Endodermal cell (in vitro differentiated cells): ENCODE measurements at regions not wholly inside any gene's neighbourhood (a gene's known extent, or its start where the extent isn't known, plus 50 kb on each side); places are given as distances from the start of the nearest gene placed in this dataset.

Experiments used
- DNase-seq: peaks from one replicate; pipeline ENCODE4 v3.0.0-alpha.2; 2017
- H3K27ac ChIP-seq: 2 replicates; pipeline ENCODE4 v1.5.1; 2013; ENCODE audit warnings: mild to moderate bottlenecking, low read depth, low read length, moderate library complexity
- H3K27me3 ChIP-seq: 2 replicates; pipeline ENCODE4 v1.6.1; 2013; ENCODE audit warnings: mild to moderate bottlenecking, low read length, moderate library complexity; ENCODE audit not compliant: insufficient read depth, control insufficient read depth, poor library complexity, severe bottlenecking
- H3K36me3 ChIP-seq: 2 replicates; pipeline ENCODE4 v1.7.0; 2013; ENCODE audit warnings: mild to moderate bottlenecking, low read length, moderate library complexity; ENCODE audit not compliant: control insufficient read depth, insufficient read depth
- H3K4me1 ChIP-seq: one replicate; pipeline ENCODE4 v1.7.0; 2013; ENCODE audit warnings: low read length; ENCODE audit not compliant: control insufficient read depth, insufficient read depth
- H3K4me3 ChIP-seq: 2 replicates; pipeline ENCODE4 v1.5.1; 2013; ENCODE audit warnings: mild to moderate bottlenecking, low read length, moderate library complexity
- H3K9ac ChIP-seq: 2 replicates; pipeline ENCODE4 v1.6.1; 2013; ENCODE audit warnings: mild to moderate bottlenecking, low read length, moderate library complexity; ENCODE audit not compliant: poor library complexity, severe bottlenecking; ENCODE audit errors: extremely low read depth
- H3K9me3 ChIP-seq: 2 replicates; pipeline ENCODE4 v1.6.1; 2013; ENCODE audit warnings: mild to moderate bottlenecking, low read length, moderate library complexity; ENCODE audit not compliant: control insufficient read depth
- H3K27ac Mint-ChIP-seq: 2 replicates; pipeline ENCODE4 v1.8.0; 2020; ENCODE audit warnings: mixed read lengths
- H3K27me3 Mint-ChIP-seq: 2 replicates; pipeline ENCODE4 v1.8.0; 2021; ENCODE audit warnings: mild to moderate bottlenecking, mixed read lengths; ENCODE audit not compliant: insufficient read depth
- H3K36me3 Mint-ChIP-seq: 2 replicates; pipeline ENCODE4 v1.8.0; 2020; ENCODE audit warnings: low read depth, mixed read lengths
- H3K4me1 Mint-ChIP-seq: 2 replicates; pipeline ENCODE4 v1.8.0; 2020; ENCODE audit warnings: mixed read lengths
- H3K4me3 Mint-ChIP-seq: 2 replicates; pipeline ENCODE4 v1.8.0; 2020; ENCODE audit warnings: mild to moderate bottlenecking, moderate library complexity, mixed read lengths
- H3K9me3 Mint-ChIP-seq: 2 replicates; pipeline ENCODE4 v1.8.0; 2020; ENCODE audit warnings: mild to moderate bottlenecking, mixed read lengths
- WGBS, 2 experiments: methylation state at CpG; one replicate each; pipeline versions ENCODE4 v1.1.5 to v1.1.7; 2013; ENCODE audit warnings: missing lambda C conversion rate in 2 of 2, mixed read lengths in 1 of 2; ENCODE audit not compliant: insufficient coverage in 1 of 2, insufficient read length in 1 of 2; 5-methylcytosine and 5-hydroxymethylcytosine counted together
- TF ChIP-seq, protein P1 (sequence below): fragments of 200-600 bp; sonication (generic); conservative IDR thresholded peaks from 2 replicates; pipeline ENCODE4 v1.5.0; 2021; ENCODE audit warnings: antibody characterized with exemption, mild to moderate bottlenecking

DNA sequence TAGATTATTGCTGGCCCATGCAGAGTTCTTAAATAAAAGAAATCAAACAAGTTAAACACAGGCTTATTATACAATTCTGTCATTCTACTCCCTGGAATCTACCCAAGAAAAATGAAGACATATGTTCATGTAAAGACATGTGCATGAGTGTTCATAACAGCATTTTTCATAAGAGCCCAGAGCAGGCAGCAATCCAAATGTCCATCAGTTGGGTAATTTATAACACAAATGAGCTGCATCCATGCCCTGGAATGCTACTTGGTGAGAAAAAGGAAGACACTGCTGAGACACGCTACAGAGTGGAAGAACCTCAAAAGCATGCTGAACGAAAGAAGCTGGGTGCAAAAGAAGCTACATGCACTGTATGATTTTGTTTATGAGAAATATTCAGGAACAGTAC, 342.6 kb downstream of the TCERG1L start:
- no peak overlapping the region for H3K27ac ChIP-seq
- Mint-ChIP-seq H3K27me3 (no peaks in the 10 kb centered on the region), H3K36me3 (no peaks in the 10 kb centered on the region), H3K9me3 (peaks cover 17% of the 10 kb centered on the region), H3K27ac (no peak overlapping the region), H3K4me3 (no peak overlapping the region), H3K4me1 (no peaks in the 10 kb centered on the region)
- no peaks in the 10 kb centered on the region for H3K27me3 ChIP-seq
- peak; percentile 0 for DNase-seq
- H3K4me3 ChIP-seq = no peak overlapping the region
- no peaks in the 10 kb centered on the region for H3K9me3 ChIP-seq
- H3K36me3 ChIP-seq = no peaks in the 10 kb centered on the region
- 92 to 100% methylated on average over 2 of the region's 2 CpGs for WGBS, 2 experiments
- TF ChIP-seq, protein P1, sequence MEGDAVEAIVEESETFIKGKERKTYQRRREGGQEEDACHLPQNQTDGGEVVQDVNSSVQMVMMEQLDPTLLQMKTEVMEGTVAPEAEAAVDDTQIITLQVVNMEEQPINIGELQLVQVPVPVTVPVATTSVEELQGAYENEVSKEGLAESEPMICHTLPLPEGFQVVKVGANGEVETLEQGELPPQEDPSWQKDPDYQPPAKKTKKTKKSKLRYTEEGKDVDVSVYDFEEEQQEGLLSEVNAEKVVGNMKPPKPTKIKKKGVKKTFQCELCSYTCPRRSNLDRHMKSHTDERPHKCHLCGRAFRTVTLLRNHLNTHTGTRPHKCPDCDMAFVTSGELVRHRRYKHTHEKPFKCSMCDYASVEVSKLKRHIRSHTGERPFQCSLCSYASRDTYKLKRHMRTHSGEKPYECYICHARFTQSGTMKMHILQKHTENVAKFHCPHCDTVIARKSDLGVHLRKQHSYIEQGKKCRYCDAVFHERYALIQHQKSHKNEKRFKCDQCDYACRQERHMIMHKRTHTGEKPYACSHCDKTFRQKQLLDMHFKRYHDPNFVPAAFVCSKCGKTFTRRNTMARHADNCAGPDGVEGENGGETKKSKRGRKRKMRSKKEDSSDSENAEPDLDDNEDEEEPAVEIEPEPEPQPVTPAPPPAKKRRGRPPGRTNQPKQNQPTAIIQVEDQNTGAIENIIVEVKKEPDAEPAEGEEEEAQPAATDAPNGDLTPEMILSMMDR = no peak
- H3K9ac ChIP-seq = no peak overlapping the region
- no peaks in the 10 kb centered on the region for H3K4me1 ChIP-seq

DNA sequence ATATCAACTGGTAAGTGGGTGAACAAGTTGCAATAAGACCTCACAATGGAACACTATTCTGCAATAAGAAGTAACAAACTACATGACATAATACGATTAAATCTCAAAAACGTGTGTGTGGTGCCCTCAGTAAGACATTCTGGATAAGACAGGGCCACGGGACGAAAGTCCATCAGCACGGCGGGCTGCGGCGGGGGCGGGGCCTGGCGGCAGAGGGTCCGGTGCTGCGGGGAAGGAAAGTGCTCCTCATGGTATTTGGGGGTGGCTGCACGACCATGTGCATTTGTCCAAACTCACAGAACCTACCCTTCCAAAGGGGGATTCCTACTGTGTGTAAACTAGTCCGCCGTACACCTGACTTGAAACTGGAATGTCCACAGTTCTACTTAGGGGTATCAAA, 341.8 kb downstream of the TCERG1L start:
- Histone ChIP-seq H3K36me3 (no peaks in the 10 kb centered on the region), H3K9me3 (no peaks in the 10 kb centered on the region), H3K27me3 (no peaks in the 10 kb centered on the region), H3K4me1 (no peaks in the 10 kb centered on the region), H3K9ac (no peak overlapping the region), H3K27ac (no peak overlapping the region), H3K4me3 (no peak overlapping the region)
- Mint-ChIP-seq H3K27me3 (no peaks in the 10 kb centered on the region), H3K27ac (no peak overlapping the region), H3K9me3 (peaks cover 18% of the 10 kb centered on the region), H3K4me1 (no peaks in the 10 kb centered on the region), H3K4me3 (no peak overlapping the region), H3K36me3 (no peaks in the 10 kb centered on the region)
- peak; percentile 17 for DNase-seq
- WGBS, 2 experiments = 93 to 96% methylated on average over 15 of the region's 15 CpGs
- TF ChIP-seq, protein P1 = no peak

DNA sequence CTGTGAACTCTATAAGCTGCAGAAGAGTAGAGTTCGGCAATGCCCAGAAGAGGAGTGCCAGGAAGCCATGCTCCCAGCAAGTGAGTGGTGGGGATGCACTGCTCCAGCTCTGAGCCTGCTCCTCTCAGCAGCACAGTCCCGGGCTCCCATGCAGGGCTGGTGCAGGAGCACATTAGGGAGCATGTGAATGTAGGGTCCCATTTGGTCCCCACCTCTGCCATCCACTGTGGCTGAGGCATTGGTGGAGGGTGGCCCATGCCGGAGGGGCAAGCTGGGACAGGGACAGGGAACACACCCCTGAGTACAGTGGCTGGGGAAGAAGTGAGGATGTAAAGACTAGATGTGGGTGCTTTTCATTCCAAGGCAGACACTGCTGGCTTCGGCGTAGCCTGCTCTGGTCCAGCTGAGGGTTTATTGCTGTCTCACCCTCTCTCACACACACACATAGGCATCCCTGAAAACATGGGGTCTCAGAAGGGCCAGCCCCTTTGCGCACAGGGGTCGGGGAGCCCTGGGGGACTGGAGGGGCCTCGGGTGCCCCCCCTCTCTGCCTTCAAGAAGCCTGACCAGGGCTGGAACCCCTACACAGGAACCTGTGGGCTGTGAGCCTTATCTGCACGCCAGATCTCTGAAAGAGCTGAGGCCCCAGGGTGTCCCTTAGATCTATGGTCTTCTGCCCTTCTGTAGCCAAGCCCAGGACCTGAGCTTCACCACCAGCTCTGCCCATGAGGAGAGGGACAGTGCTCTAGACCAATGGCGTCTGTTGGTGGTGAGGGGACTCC, 341.0 kb downstream of the TCERG1L start:
- H3K9ac ChIP-seq = no peak overlapping the region
- peaks cover 18% of the 10 kb centered on the region for H3K9me3 Mint-ChIP-seq
- H3K4me3 Mint-ChIP-seq = no peak overlapping the region
- H3K4me1 ChIP-seq = no peaks in the 10 kb centered on the region
- WGBS, 2 experiments = 82 to 100% methylated on average over 1 to 10 of the region's 10 CpGs
- no peak overlapping the region for H3K27ac Mint-ChIP-seq
- H3K4me3 ChIP-seq = no peak overlapping the region
- TF ChIP-seq, protein P1 = no peak
- H3K27me3 Mint-ChIP-seq = no peaks in the 10 kb centered on the region
- no peak for DNase-seq
- no peaks in the 10 kb centered on the region for H3K4me1 Mint-ChIP-seq
- H3K9me3 ChIP-seq = no peaks in the 10 kb centered on the region
- no peak overlapping the region for H3K27ac ChIP-seq
- H3K36me3 ChIP-seq = no peaks in the 10 kb centered on the region
- no peaks in the 10 kb centered on the region for H3K27me3 ChIP-seq
- no peaks in the 10 kb centered on the region for H3K36me3 Mint-ChIP-seq
